GM21526 (cell line): ENCODE measurements at regions not wholly inside any gene's neighbourhood (a gene's known extent, or its start where the extent isn't known, plus 50 kb on each side); places are given as distances from the start of the nearest gene placed in this dataset.

ENCODE experiments used
- ATAC-seq: cut with Tn5 transposase; IDR thresholded peaks from one replicate; pipeline ENCODE4 v1.9.1; 2021; ENCODE audit warnings: moderate library complexity; ENCODE audit not compliant: unreplicated experiment, low FRiP score

DNA sequence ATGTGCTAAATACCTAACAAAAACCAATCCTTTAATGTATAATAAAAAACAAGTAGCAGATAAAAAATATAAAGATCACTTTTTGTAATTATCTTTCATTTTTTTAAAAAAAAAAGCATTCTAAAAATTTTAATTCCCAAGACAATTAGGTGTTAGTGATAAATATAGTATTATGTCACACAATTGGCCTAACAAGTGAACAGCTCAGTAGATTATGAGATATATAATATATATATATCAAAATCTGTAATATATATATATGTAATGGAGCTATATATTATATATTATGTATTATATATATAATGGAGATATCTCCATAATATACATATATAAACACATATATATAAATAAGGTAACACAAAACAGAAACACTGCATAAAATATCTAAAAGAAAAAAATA lies 1531.1 kb upstream of the MIR17HG start:
- ATAC-seq: no peak

DNA sequence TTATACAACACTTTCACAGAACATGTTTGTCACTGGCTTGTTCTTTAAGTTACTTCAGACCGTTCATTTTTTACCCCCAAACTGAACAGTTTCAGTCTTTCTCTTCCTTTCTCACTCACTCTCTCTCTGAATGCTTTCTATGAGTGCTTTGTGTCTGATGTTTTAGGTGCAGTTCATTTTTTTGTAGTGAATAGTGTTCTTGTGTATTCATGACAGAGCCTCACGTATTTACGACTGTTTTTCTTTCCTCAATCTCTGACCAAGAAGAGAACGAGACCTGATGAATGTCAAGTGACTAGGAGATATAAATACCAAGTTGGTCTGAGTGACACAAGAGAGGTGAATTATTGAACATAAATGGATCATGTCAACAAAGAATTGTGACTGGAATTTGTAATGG lies 1525.0 kb upstream of the MIR17HG start:
- ATAC-seq: no peak

DNA sequence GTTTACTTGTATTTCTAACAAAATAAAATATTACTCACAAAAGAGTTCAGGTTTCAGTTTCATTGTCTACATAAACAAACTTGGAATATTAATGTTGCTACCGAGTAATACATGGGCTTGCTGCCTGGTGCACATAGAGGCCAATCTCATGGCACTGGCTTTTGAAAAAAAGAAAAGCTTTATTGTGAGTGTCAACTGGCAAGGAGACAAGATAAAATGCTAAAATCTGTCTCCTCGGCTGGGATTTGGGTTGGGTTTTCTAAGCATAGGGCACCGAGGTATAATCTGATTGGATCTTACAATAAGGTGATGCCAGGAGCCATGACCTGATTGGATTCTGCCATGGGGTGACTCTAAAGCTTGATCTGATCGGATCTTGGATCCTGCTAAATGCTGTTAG lies 1519.9 kb upstream of the MIR17HG start:
- ATAC-seq: no peak

DNA sequence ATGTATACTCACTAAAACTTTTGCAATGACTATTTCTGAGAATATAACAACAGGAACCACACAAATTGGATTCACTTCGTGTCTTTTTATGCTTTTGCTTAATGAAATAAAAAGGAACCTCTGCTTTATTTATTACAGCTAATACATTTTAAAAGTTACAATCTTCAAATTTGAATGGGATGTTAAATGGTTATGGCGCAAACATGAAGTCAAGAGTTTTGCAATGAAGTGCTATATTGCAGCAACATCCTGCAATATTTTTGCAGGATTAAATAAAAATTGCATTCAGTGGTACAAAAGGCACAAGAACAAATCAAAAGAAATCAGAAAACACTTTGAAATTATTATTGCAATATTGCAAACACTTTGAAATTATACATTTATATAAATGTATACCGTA lies 1519.0 kb upstream of the MIR17HG start:
- no peak for ATAC-seq

DNA sequence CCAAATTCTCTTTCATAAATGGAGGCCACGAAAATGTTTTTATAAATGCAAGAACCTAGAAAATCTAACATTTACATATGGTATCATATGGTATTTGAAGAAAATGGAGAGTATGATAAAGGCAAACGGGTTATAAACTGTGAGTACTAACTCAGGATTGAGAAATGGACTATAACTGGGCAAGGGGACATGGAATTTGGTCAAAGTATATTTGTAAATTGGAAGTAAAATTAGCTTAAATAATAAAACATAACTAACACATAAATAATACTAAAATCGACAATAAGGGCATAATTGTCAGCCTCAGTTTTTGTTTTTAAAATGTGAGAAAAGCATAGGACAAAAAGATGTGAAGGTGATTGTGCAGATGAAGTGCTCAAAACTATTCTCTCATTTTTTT lies 1516.3 kb upstream of the MIR17HG start:
- ATAC-seq: no peak

DNA sequence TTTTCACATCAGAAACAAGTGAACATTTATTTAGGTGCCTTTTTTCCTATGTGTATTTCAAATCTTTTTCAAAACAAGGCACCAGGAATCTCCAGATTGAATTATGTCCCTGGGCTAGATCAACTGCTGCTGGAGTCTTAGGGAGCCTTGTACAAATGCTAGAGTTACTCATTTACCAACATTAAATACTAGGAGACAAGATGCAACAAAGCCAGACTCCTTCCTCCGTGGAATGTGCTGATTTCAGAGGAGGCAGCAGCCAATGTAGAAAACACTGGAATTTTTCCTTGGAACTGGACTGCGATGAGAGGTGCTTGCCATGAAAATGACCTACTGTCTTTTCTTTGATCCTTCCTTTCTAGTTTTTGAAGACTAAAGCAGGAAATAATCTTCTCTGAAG lies 1514.7 kb upstream of the MIR17HG start:
- no peak for ATAC-seq

DNA sequence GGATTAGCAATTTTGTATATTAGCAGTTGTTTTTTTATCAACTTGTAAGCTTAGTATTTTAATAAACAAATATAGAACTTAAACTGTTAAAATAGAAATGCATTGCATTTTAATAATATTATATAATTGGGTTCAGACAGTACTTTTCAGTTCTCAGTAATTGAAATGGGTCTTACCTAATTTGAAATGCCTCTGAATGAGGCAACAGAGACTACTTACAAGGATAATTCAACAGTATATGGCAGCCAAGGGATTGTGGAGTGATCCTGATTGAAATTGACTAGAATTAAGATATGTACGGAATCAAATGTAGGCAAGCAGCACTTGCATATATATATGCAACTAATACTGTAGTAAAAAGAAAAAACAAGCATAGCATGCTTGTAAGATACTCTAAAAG lies 1503.9 kb upstream of the MIR17HG start:
- no peak for ATAC-seq

DNA sequence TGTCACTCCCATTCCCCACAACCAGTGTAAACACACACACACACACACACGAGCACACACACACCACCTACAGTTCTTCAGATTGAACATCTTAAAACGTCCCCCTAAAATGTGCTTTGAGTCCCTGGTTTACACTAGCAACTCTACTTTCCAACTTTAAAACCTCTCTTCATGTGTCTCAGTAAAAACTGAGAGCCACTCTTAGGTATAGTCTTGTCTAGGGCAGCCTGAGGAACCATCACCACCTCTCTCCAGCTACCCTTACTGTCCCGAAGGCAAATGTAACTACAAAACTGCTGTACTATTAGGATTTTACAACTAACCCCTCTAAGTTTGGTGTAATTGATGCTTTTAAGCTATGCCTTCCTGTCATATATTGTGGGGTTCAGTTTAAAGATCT lies 1501.6 kb upstream of the MIR17HG start:
- ATAC-seq: no peak

DNA sequence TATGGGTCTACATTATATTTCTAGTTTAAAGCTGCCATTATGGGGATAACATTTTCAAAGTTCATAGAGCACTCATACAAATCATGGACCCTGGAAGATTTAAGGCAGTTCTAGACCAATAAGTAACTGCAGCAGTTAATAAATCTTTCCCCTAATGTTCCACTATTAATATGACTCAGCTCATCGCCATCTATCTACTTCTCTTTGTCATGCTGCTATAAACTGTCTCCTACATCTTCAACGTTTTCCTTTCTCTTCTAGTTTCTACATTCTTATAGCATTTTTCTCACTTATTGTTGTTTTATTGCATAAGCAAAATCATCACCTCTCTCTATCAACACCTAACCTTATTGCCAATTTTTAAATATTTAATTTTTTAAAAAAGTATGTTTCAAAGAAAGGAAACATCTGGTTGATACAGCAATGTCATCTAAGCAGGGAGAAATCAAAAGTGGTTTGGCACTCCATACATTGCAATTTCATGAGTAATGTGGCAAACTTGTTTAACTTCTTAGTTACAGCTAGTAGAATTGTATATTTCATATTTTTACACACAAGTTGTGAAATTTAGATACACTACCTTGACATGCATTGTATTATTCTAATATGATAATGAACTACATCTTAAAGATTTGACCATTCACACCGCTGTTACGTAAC lies 1500.4 kb upstream of the MIR17HG start:
- no peak for ATAC-seq

DNA sequence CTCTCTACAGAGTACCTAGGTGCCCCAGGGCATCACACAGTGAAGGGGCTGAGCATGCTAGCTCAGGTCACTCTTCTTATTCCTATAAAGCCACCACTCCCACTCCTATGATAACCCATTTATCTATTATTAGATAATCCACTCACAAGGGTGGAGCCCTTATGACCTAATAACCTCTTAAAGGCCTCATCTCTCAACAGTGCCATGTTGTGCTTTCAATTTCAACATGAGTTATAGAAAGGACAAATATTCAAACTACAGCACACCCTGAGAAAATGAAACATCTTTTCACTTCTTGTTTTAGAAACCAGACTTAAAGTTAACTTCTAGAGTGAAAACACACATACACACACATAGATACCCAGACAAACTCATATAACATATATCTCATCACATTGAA lies 1494.9 kb upstream of the MIR17HG start:
- no peak for ATAC-seq

DNA sequence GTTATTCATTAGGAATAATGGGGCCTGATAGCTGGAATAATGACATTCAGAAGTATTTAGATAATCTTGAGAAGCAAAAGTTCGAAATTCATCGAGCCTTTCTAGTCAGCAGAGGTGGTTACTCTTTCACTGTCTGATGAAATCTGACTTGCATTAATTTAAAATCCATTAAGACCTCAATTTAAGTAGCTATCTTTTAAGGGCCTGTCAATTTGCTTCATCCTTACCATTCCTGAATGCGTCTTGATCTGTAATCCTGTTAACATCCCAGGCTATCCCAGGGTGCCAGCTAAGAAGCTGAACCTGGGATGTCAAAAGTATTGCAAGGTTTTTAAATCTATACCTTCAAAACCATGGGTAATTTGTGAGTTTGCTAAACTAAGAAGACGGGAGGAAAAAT lies 1491.0 kb upstream of the MIR17HG start:
- ATAC-seq: no peak

DNA sequence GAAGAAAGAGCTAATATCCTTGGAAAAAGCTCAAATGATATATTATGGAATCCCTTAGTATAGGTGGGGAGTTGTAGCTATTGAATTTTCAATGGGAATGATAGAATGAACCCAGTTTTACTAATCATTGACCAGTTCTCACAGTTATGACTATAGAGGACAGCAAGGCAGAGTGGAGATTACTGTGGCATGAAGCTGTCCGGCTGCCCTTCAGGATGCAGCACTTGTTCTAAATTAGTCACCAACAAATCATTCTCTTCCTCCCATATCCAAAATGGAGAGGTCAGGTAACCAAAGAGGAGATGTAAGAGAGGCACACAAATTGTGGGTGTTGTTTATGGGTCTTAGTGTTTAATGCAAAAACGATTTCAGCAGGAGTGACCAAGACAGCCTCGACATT lies 1490.0 kb upstream of the MIR17HG start:
- ATAC-seq: no peak

DNA sequence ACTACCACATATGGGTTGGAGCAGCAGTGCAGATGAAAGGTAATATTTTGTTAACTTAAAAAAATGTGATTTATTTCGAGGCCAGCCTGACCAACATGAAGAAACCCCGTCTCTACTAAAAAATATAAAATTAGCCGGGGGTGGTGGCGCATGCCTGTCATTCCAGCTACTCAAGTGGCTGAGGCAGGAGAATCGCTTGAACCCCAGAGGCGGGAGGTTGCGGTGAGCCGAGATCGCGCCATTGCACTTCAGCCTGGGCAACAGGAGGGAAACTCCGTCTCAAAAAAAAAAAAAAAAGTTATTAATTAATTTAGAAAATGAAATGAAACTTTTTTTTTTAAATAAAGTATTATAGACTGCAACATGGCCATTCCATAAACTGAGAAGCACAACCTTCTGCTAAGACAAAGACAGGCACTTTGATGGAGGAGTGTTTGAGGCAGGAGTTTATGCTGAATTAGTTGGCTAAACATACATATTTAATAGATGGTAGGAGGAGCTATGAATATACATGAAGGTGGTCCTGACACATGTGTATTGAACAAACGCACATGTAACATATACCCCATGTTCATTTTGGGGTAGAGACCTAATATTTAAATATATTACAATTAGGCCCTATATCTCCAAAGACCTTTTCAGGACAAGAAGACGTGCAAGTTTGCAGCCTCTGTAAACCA lies 1485.3 kb upstream of the MIR17HG start:
- no peak for ATAC-seq

DNA sequence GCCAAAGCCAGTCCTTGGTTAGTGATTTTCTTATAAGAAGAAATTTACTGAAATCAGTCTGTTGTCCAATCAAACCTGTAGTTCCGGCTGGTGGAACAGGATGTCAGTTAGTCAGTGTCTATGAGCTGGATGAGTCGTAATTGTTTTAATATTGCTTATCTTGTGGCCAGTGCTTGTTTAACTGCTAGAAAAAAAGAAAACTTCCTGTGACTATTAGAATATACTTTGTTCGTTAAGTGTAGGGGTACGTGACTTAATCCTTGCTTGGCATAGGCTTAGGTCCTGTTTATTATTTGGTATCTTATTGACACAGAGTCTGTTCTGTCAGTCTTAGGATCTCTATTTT lies 1484.8 kb upstream of the MIR17HG start:
- no peak for ATAC-seq

DNA sequence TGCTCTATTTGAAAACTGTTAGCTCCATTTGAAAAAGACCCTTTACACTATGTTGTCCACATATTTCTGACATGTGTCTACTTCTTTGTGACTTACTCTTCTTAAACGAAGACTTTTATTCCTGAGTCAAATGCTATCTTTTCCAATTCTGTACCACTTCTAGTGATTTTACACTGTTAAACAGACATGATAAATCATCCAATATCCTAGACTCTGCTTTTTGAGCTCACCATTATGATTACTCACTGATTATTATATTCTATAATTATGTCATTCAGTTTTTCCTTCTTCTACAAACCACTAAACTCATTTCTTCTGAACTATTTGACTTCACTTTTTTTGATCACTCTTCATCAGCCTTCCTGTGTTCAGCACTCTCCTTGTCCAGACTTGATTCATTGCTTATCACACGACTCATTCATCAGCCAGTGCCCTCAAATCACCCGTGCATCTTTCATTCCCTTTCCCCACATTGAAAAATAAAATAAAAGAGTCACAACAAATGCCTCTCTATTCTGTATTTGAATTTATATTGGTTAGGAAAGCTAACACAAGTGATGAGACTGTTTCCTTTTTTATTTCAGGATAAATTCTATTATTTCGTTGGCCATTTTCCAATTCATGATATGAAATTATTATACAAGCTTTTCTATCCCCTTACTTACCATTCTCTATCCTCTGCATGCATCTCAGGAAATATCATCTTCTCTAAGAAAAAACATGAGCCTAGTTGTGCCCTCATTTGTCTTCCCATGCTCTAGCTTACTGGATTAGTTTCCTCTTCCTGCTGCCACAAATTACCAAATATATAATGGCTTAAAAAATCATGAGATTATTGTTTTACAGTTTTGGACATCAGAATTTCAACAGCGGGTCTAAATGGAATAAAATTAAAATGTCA lies 1482.1 kb upstream of the MIR17HG start:
- ATAC-seq: no peak

DNA sequence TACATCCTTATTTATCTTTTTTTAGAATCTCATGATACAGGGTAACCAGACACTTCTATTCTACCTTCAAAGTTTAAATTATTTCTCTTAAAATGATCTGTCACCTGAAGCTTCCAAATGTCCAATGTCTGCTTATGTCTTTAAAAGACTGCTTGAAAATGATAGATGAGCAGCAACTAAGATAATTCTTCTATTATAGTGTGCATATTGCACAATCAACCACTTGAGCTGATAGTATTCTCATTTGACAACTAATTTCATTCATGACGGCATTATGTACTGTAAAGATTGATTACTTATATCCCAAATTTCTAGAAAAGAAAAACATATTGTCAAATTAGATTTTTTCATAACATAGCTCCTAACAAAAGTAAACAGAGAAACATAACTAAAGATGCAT lies 1478.2 kb upstream of the MIR17HG start:
- no peak for ATAC-seq

DNA sequence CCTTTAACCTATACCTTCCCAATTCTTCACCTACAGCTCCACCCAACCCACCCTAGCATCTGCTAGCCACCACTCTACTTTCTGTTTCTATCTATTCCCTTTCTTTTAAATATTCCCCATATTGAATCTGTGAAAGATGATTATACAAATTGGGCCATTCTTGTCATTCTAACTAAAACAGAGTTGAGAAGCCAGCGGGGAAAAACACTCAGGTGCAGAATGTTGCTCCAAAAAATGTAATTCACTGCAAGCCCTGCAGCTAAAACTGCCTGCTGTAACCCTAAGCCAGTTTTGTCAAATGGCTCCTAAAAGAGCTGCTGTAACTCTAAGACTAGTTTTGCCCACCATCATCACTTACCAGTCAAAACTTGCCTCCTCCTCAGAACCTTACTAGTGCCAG lies 1468.6 kb upstream of the MIR17HG start:
- ATAC-seq: no peak

DNA sequence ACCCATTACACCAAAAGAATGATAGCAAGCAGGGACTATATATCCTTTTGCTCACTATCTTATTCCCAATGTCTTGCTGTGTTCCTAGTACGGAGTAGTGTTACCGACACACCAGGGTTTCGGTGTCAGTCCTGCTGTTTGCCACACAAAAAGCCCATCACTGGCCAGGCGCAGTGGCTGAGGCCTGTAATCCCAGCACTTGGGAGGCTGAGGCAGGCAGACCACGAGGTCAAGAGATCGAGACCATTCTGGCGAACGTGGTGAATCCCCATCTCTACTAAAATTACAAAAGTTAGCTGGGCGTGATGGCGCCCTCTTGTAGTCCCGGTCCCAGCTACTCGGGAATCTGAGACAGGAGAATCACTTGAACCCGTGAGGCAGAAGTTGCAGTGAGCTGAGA lies 1467.3 kb upstream of the MIR17HG start:
- no peak for ATAC-seq

DNA sequence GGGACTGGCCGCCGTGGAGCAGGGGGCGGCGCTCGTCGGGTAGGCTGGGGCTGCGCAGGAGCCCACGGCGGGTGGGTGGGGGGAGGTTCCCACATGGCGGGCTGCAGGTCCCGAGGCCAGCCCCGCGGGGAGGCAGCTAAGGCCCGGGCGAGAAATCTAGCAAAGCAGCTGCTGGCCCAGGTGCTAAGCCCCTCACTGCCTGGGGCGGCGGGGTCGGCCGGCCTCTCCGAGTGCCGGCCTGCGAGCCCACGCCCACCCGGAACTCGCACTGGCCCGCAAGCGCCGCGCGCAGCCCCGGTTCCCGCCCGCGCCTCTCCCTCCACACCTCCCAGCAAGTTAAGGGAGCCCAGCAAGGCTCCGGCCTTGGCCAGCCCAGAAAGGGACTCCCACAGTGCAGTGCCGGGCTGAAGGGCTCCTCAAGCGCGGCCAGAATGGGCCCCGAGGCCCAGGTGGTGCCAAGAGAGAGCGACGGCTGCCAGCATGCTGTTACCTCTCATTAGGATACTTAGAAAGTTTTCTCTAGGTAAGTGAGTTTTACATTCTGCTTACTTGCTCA lies 1463.5 kb upstream of the MIR17HG start:
- ATAC-seq: no peak

DNA sequence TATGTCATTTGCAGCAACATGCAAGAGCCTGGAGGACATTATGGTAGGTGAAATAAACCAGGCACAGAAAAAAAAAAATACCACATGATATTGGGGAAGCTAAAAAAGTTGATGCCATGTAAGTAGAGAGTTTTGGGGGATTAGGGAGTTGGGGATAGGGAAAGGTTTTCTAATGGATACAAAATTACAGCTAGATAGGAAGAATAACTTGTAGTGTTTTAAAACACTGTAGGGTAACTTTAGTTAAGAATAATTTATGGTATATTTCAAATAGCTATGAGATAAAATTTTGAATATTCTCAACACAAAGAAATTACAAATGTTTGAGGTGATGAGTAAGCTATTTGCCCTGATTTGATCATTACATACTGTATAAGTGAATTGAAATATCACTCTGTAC lies 1456.7 kb upstream of the MIR17HG start:
- ATAC-seq: no peak

DNA sequence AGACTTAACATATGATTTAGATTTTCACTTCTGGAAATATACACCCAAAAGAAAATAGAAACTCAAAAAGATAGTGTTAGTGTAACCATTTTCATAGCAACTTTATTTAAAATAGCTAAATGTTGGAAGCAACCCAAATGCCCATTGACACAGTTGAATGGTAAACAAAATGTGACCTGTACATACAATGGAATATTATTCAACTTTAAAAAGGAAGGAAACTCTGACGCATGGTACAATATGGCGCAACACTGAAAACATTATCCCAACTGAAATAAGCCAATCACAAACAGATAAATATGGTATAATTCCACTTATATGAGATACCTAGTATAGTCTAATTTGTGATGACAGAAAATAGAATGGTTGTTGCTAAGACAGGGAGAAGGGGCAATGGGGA lies 1456.1 kb upstream of the MIR17HG start:
- no peak for ATAC-seq
